ENCODE measurements at regions not wholly inside any gene's neighbourhood (a gene's known extent, or its start where the extent isn't known, plus 50 kb on each side); places are given as distances from the start of the nearest gene placed in this dataset.

DNA sequence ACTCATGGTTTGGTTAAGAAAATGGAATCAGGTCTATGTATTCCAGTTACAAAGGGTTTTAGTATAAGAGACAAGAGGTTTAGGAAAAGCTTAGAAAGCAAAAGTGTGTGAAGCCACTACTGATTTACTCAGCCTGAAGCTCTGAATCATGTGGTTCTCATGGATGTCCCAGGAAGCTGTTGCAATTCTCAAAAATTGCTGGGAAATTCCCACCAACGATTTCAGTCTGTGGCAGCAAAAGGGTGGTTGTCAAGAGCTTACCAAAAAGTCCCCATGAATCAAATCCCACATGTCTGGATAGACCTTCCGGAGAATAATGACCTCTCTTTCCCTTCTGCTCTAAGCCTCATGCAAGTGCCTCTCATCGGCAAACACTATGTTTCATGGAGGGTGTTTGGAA, 929.9 kb downstream of the TLE4 start:
- TF ChIP-seq, protein P1, sequence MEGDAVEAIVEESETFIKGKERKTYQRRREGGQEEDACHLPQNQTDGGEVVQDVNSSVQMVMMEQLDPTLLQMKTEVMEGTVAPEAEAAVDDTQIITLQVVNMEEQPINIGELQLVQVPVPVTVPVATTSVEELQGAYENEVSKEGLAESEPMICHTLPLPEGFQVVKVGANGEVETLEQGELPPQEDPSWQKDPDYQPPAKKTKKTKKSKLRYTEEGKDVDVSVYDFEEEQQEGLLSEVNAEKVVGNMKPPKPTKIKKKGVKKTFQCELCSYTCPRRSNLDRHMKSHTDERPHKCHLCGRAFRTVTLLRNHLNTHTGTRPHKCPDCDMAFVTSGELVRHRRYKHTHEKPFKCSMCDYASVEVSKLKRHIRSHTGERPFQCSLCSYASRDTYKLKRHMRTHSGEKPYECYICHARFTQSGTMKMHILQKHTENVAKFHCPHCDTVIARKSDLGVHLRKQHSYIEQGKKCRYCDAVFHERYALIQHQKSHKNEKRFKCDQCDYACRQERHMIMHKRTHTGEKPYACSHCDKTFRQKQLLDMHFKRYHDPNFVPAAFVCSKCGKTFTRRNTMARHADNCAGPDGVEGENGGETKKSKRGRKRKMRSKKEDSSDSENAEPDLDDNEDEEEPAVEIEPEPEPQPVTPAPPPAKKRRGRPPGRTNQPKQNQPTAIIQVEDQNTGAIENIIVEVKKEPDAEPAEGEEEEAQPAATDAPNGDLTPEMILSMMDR (IDR thresholded peaks at IDR 0.05; ENCODE audit: low read depth, low read length): no peak
- TF ChIP-seq POLR2A (IDR thresholded peaks at IDR 0.05; ENCODE audit: extremely low read depth, insufficient read length): no peak
